ENCODE measurements at regions not wholly inside any gene's neighbourhood (a gene's known extent, or its start where the extent isn't known, plus 50 kb on each side); places are given as distances from the start of the nearest gene placed in this dataset.

GRCh38 chr4:122052677-122053076, 99.5 kb upstream of the BLTP1 start:
- no peak for TF ChIP-seq RARB (CRISPR knock-in tag; IDR thresholded peaks at IDR 0.05)
- no peak for TF ChIP-seq OSR1 (CRISPR knock-in tag; IDR thresholded peaks at IDR 0.05)
